SU-DHL-6 (cell line): ENCODE measurements at regions not wholly inside any gene's neighbourhood (a gene's known extent, or its start where the extent isn't known, plus 50 kb on each side); places are given as distances from the start of the nearest gene placed in this dataset.

ENCODE experiments used
- H2AFZ ChIP-seq: fragments of 200-600 bp; sonication (generic); 2 replicates; pipeline ENCODE4 v1.6.1; 2014; ENCODE audit warnings: low read depth, mild to moderate bottlenecking, moderate library complexity, mixed read lengths, antibody characterized with exemption, low read length; ENCODE audit not compliant: severe bottlenecking
- H3F3A ChIP-seq: fragments of 200-600 bp; shearing (Covaris generic); 2 replicates; pipeline ENCODE4 v1.6.0; 2016; ENCODE audit warnings: antibody characterized with exemption, mild to moderate bottlenecking; ENCODE audit not compliant: insufficient read depth
- H3K27ac ChIP-seq: fragments of 200-600 bp; sonication (generic); 2 replicates; pipeline ENCODE4 v1.5.1; 2016; ENCODE audit warnings: low read depth, mild to moderate bottlenecking, low read length, moderate library complexity, mixed read lengths
- H3K27me3 ChIP-seq: fragments of 200-600 bp; sonication (generic), shearing (Covaris generic); 2 replicates; pipeline ENCODE4 v1.6.0; 2014; ENCODE audit warnings: mild to moderate bottlenecking, low read length
- H3K36me3 ChIP-seq: fragments of 200-600 bp; sonication (generic); 2 replicates; pipeline ENCODE4 v1.6.1; 2014; ENCODE audit warnings: mild to moderate bottlenecking, low read length, mixed read lengths
- H3K4me2 ChIP-seq: fragments of 300-600, 200-600 bp; shearing (Covaris generic), sonication (generic); 2 replicates; pipeline ENCODE4 v1.6.0; 2014; ENCODE audit warnings: low read length, low read depth, mild to moderate bottlenecking; ENCODE audit not compliant: poor library complexity, severe bottlenecking
- H3K4me3 ChIP-seq: fragments of 200-600 bp; sonication (generic); 2 replicates; pipeline ENCODE4 v1.5.1; 2014; ENCODE audit warnings: antibody characterized with exemption, low read length, mild to moderate bottlenecking, mixed read lengths; ENCODE audit not compliant: insufficient read depth, poor library complexity, severe bottlenecking
- H3K79me2 ChIP-seq: fragments of 200-600 bp; sonication (generic); 2 replicates; pipeline ENCODE4 v1.6.1; 2014; ENCODE audit warnings: mild to moderate bottlenecking, low read length, moderate library complexity; ENCODE audit not compliant: insufficient read depth
- H3K9ac ChIP-seq: fragments of 200-600 bp; sonication (generic); 2 replicates; pipeline ENCODE4 v1.7.0; 2014; ENCODE audit warnings: mild to moderate bottlenecking, low read length
- H3K9me2 ChIP-seq: fragments of 200-600 bp; sonication (generic); replicated peaks from 2 replicates; pipeline ENCODE4 v1.6.1; 2014; ENCODE audit warnings: low read length; ENCODE audit not compliant: insufficient read depth
- H3K9me3 ChIP-seq: fragments of 200-600 bp; sonication (generic); 2 replicates; pipeline ENCODE4 v1.6.1; 2014; ENCODE audit warnings: low read length, mixed read lengths; ENCODE audit not compliant: insufficient read depth
- H4K20me1 ChIP-seq: fragments of 200-600 bp; sonication (generic); 2 replicates; pipeline ENCODE4 v1.6.1; 2014; ENCODE audit warnings: low read depth, mild to moderate bottlenecking, antibody characterized with exemption, low read length, moderate library complexity, mixed read lengths
- EZH2phosphoT487 ChIP-seq: fragments of 200-600 bp; sonication (generic), shearing (Covaris generic); conservative IDR thresholded peaks from 2 replicates; pipeline ENCODE4 v1.6.1; 2018; ENCODE audit warnings: mild to moderate bottlenecking, antibody characterized with exemption, low read length, moderate library complexity, mixed read lengths
- TF ChIP-seq, protein P1 (sequence below): fragments of 200-600 bp; sonication (generic); IDR thresholded peaks from one replicate; pipeline ENCODE4 v1.5.1; 2017; ENCODE audit warnings: antibody characterized with exemption, mild to moderate bottlenecking, low read length, moderate library complexity; ENCODE audit not compliant: insufficient read depth, poor library complexity, severe bottlenecking

DNA sequence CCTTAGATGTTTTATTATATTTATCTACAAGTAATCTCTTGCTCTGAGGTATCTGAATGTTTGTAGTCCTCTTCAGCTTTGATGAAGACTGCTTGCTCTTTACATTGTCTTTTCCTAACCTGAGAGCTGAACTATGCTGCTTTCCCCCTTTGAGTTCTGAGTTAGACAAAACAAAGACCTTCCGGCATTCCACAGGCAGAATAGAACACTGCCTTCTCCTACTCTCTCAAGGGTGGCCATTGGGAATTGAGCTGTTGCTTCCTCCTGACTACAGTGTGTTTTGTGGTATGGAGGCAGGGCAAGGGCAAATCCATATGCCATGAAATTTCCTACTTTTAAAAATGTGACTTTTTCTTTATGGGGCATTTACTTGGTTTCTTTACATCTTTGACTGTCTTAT lies 841.0 kb downstream of the FAM133A start:
- Histone ChIP-seq H3K9ac (no peak overlapping the region), H3K9me2 (no peaks in the 10 kb centered on the region), H3K36me3 (no peaks in the 10 kb centered on the region), H3K9me3 (no peaks in the 10 kb centered on the region), H3K4me3 (no peak overlapping the region), H3K27me3 (no peaks in the 10 kb centered on the region), H3F3A (no peaks in the 10 kb centered on the region), H3K4me2 (no peak overlapping the region), H3K27ac (no peak overlapping the region), H2AFZ (no peak overlapping the region), H4K20me1 (no peaks in the 10 kb centered on the region), H3K79me2 (no peaks in the 10 kb centered on the region)
- no peak for TF ChIP-seq EZH2phosphoT487
- TF ChIP-seq, protein P1, sequence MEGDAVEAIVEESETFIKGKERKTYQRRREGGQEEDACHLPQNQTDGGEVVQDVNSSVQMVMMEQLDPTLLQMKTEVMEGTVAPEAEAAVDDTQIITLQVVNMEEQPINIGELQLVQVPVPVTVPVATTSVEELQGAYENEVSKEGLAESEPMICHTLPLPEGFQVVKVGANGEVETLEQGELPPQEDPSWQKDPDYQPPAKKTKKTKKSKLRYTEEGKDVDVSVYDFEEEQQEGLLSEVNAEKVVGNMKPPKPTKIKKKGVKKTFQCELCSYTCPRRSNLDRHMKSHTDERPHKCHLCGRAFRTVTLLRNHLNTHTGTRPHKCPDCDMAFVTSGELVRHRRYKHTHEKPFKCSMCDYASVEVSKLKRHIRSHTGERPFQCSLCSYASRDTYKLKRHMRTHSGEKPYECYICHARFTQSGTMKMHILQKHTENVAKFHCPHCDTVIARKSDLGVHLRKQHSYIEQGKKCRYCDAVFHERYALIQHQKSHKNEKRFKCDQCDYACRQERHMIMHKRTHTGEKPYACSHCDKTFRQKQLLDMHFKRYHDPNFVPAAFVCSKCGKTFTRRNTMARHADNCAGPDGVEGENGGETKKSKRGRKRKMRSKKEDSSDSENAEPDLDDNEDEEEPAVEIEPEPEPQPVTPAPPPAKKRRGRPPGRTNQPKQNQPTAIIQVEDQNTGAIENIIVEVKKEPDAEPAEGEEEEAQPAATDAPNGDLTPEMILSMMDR = no peak

DNA sequence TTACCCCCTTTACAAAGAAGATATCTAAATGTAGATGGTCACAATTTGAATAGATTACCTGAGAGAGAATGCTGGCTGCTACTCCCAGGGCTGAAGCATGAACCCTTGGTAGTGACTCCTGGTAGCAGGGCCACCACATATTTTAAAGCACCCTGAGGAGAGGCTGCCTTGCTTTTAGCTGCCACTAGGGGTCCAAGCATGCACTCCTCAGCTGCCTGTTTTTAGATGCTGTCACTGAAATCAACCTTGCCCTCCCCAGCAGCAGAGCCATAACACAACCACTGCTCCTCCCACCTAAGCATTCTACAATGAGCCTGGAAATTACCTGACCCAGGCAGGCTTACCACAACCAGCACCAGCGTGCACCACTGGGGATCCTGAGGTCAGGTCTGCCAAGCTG lies 850.9 kb downstream of the FAM133A start:
- no peaks in the 10 kb centered on the region for H3K79me2 ChIP-seq
- no peaks in the 10 kb centered on the region for H4K20me1 ChIP-seq
- no peak overlapping the region for H3K27ac ChIP-seq
- no peak overlapping the region for H3K9ac ChIP-seq
- no peak overlapping the region for H3K4me3 ChIP-seq
- no peaks in the 10 kb centered on the region for H3K9me3 ChIP-seq
- no peaks in the 10 kb centered on the region for H3K36me3 ChIP-seq
- no peak overlapping the region for H3K4me2 ChIP-seq
- H3K9me2 ChIP-seq = no peaks in the 10 kb centered on the region
- H3F3A ChIP-seq = no peaks in the 10 kb centered on the region
- H2AFZ ChIP-seq = no peak overlapping the region
- no peaks in the 10 kb centered on the region for H3K27me3 ChIP-seq
- no peak for TF ChIP-seq EZH2phosphoT487
- TF ChIP-seq, protein P1 = no peak

DNA sequence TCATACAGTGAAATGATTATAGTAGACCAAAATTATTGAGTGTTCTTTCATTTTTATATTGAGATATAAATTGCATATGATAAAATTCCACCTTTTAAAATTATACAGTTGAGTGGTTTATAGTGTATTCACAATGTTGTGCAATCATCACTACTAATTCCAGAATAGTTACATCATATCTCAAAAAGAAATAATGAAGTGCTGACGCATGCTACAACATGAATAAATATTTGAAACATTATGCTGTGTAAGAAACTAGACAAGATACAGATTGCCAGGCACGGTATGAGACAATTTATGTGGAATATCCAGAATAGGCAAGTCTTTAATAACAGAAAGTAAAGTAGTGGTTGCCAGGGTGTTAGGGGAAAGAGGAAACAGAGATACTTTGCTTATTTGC lies 871.7 kb downstream of the FAM133A start:
- TF ChIP-seq, protein P1 = no peak
- no peak for TF ChIP-seq EZH2phosphoT487
- Histone ChIP-seq H3K79me2 (no peaks in the 10 kb centered on the region), H2AFZ (no peak overlapping the region), H3K9ac (no peak overlapping the region), H3K9me2 (no peaks in the 10 kb centered on the region), H3K4me3 (no peak overlapping the region), H3K4me2 (no peak overlapping the region), H3K27me3 (no peaks in the 10 kb centered on the region), H3K27ac (no peak overlapping the region), H3K36me3 (no peaks in the 10 kb centered on the region), H3K9me3 (no peaks in the 10 kb centered on the region), H4K20me1 (no peaks in the 10 kb centered on the region), H3F3A (no peaks in the 10 kb centered on the region)

DNA sequence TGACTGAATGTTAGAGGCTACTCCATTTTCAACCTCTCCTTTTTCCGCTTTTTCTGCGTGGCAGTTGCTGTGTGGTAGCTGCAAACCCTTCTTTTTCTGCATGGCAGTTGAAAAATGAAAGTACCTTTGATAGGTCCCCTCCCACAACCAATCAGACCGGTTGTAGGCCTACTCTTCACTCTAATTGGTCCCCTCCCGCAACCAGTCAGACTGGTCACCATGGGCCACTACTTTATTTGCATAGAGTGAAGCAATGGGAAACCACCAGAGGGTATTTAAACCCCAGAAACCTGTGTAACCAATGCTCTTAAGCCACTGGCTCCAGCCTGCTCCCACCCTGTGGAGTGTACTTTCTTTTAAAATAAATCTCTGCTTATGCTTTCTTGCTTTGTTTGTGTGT lies 877.8 kb downstream of the FAM133A start:
- no peak overlapping the region for H3K4me2 ChIP-seq
- H3K27me3 ChIP-seq = no peaks in the 10 kb centered on the region
- H3K79me2 ChIP-seq = no peaks in the 10 kb centered on the region
- no peak for TF ChIP-seq EZH2phosphoT487
- TF ChIP-seq, protein P1 = no peak
- no peaks in the 10 kb centered on the region for H3K36me3 ChIP-seq
- H4K20me1 ChIP-seq = no peaks in the 10 kb centered on the region
- no peaks in the 10 kb centered on the region for H3K9me2 ChIP-seq
- no peak overlapping the region for H3K4me3 ChIP-seq
- no peaks in the 10 kb centered on the region for H3F3A ChIP-seq
- H3K9ac ChIP-seq = no peak overlapping the region
- H3K27ac ChIP-seq = no peak overlapping the region
- H3K9me3 ChIP-seq = no peaks in the 10 kb centered on the region
- H2AFZ ChIP-seq = no peak overlapping the region
